Activated T-cell treated with anti-CD3 and anti-CD28 coated beads, Interleukin-2, amount 50 U/mL, for 48 hours (primary cell): ENCODE measurements at regions not wholly inside any gene's neighbourhood (a gene's known extent, or its start where the extent isn't known, plus 50 kb on each side); places are given as distances from the start of the nearest gene placed in this dataset.
"Not testable (repeated sequence)": the region's sequence is repeated elsewhere in the genome, so short reads cannot be mapped to it uniquely, and the experiment has no call there.

Source experiments
- DNase-seq, 2 experiments: peaks; one replicate each; pipeline ENCODE4 v3.0.0-alpha.2; 2020

GRCh38 chr3:145089337-145089736 lies 1071.6 kb downstream of the PLOD2 start:
- DNase-seq, result no peak

- no peak for DNase-seq
Measured at GRCh38 chr3:145094355-145094941, 1066.5 kb downstream of the PLOD2 start.

- DNase-seq, result not testable (repeated sequence)
Measured at GRCh38 chr3:145111141-145111540, 1049.8 kb downstream of the PLOD2 start.

- DNase-seq, result no peak
Measured at GRCh38 chr3:145116769-145117168, 1044.2 kb downstream of the PLOD2 start.

GRCh38 chr3:145118303-145118702 lies 1042.7 kb downstream of the PLOD2 start:
- DNase-seq, result no peak

- DNase-seq, result no peak
Measured at GRCh38 chr3:145124900-145125678, 1035.9 kb downstream of the PLOD2 start.

- no peak for DNase-seq
Measured at GRCh38 chr3:145133281-145133680, 1027.7 kb downstream of the PLOD2 start.

- DNase-seq, result no peak
Measured at GRCh38 chr3:145134738-145135137, 1026.2 kb downstream of the PLOD2 start.

- no peak for DNase-seq
Measured at GRCh38 chr3:145144361-145144760, 1016.6 kb downstream of the PLOD2 start.

- DNase-seq, result no peak
Measured at GRCh38 chr3:145145461-145145860, 1015.5 kb downstream of the PLOD2 start.

GRCh38 chr3:145159640-145160039 lies 1001.3 kb downstream of the PLOD2 start:
- no peak for DNase-seq

GRCh38 chr3:145170121-145170520 lies 990.9 kb downstream of the PLOD2 start:
- no peak for DNase-seq

- DNase-seq, result no peak
Measured at GRCh38 chr3:145175626-145176025, 985.4 kb downstream of the PLOD2 start.

GRCh38 chr3:145176907-145177306 lies 984.1 kb downstream of the PLOD2 start:
- DNase-seq, result no peak

- DNase-seq, result no peak
Measured at GRCh38 chr3:145177828-145178227, 983.2 kb downstream of the PLOD2 start.

GRCh38 chr3:145182196-145182911 lies 978.6 kb downstream of the PLOD2 start:
- DNase-seq, result no peak

- DNase-seq, result no peak
Measured at GRCh38 chr3:145183261-145183660, 977.7 kb downstream of the PLOD2 start.

GRCh38 chr3:145188079-145188770 lies 972.8 kb downstream of the PLOD2 start:
- no peak for DNase-seq

- DNase-seq, result no peak
Measured at GRCh38 chr3:145190138-145190537, 970.8 kb downstream of the PLOD2 start.

GRCh38 chr3:145190761-145191160 lies 970.2 kb downstream of the PLOD2 start:
- DNase-seq, result no peak

- DNase-seq, result no peak
Measured at GRCh38 chr3:145191543-145191942, 969.4 kb downstream of the PLOD2 start.

GRCh38 chr3:145197051-145197820 lies 963.7 kb downstream of the PLOD2 start:
- DNase-seq, result no peak

- no peak for DNase-seq
Measured at GRCh38 chr3:145197821-145198220, 963.2 kb downstream of the PLOD2 start.
